ENCODE measurements at regions not wholly inside any gene's neighbourhood (a gene's known extent, or its start where the extent isn't known, plus 50 kb on each side); places are given as distances from the start of the nearest gene placed in this dataset.

- no peak overlapping the region for H3K9ac ChIP-seq (replicated peaks in 1 of 4; ENCODE audit: extremely low read depth in 1 of 4, low read depth in 3 of 4, low read length in 3 of 4)
- H4K20me1 ChIP-seq (replicated peaks in 1 of 2; ENCODE audit: control insufficient read depth in 1 of 2, insufficient read depth in 2 of 2, low read length in 2 of 2), result no peaks in the 10 kb centered on the region
- H3K4me1 ChIP-seq (replicated peaks in 1 of 4; ENCODE audit: control insufficient read depth in 3 of 4, insufficient read depth in 4 of 4, low read length in 3 of 4), result peaks cover 0 to 3% (median 2%) of the 10 kb centered on the region in 4 experiments; a peak in 2 of 7 replicates
- no peak overlapping the region for H2BK120ac ChIP-seq (replicated peaks; ENCODE audit: low read depth, low read length)
- no peak overlapping the region for H2BK12ac ChIP-seq (ENCODE audit: low read depth, low read length)
- no peaks in the 10 kb centered on the region for H3K27me3 ChIP-seq (replicated peaks in 1 of 4; ENCODE audit: control insufficient read depth in 3 of 4, extremely low read depth in 1 of 4, insufficient read depth in 3 of 4, low read length in 3 of 4)
- H3K9me3 ChIP-seq (ENCODE audit: insufficient read depth in 2 of 2, low read depth in 1 of 2, low read length in 1 of 2), result no peaks in the 10 kb centered on the region
- 38% methylated on average over 1 of the region's 1 CpG; no CpG with 5 or more reads in 1 of the 2 experiments for WGBS, 2 experiments (ENCODE audit: extremely low coverage in 1 of 2, insufficient coverage in 1 of 2, insufficient read length in 1 of 2, insufficient replicate concordance in 2 of 2, low coverage in 1 of 2, low lambda C conversion rate in 2 of 2, missing lambda C conversion rate in 1 of 2)
- H2BK20ac ChIP-seq (ENCODE audit: low read length), result no peak overlapping the region
- no peak overlapping the region for H2AFZ ChIP-seq (ENCODE audit: low read length)
- no peaks in the 10 kb centered on the region for H3K23me2 ChIP-seq (ENCODE audit: low read depth, low read length)
- no peak for TF ChIP-seq SIRT6 (IDR thresholded peaks at IDR 0.05; ENCODE audit: low read length)
- no peak for TF ChIP-seq CREB1 (IDR thresholded peaks at IDR 0.05)
- no peak for TF ChIP-seq RAD21 (IDR thresholded peaks at IDR 0.05 in 1 of 2, conservative IDR thresholded peaks at IDR 0.05 in 1 of 2; ENCODE audit: low read depth in 2 of 2, low read length in 2 of 2)
- TF ChIP-seq, protein P1, sequence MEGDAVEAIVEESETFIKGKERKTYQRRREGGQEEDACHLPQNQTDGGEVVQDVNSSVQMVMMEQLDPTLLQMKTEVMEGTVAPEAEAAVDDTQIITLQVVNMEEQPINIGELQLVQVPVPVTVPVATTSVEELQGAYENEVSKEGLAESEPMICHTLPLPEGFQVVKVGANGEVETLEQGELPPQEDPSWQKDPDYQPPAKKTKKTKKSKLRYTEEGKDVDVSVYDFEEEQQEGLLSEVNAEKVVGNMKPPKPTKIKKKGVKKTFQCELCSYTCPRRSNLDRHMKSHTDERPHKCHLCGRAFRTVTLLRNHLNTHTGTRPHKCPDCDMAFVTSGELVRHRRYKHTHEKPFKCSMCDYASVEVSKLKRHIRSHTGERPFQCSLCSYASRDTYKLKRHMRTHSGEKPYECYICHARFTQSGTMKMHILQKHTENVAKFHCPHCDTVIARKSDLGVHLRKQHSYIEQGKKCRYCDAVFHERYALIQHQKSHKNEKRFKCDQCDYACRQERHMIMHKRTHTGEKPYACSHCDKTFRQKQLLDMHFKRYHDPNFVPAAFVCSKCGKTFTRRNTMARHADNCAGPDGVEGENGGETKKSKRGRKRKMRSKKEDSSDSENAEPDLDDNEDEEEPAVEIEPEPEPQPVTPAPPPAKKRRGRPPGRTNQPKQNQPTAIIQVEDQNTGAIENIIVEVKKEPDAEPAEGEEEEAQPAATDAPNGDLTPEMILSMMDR (IDR thresholded peaks at IDR 0.05; ENCODE audit: control extremely low read depth in 1 of 3, insufficient read depth in 1 of 3, low read depth in 1 of 3, low read length in 3 of 3), result no peak
- no peak for TF ChIP-seq KDM5A (IDR thresholded peaks at IDR 0.05; ENCODE audit: low read length)
- H3K79me2 ChIP-seq (ENCODE audit: control insufficient read depth in 1 of 2, insufficient read depth in 2 of 2, low read length in 2 of 2), result no peaks in the 10 kb centered on the region
- H3K36me3 ChIP-seq (ENCODE audit: control insufficient read depth in 2 of 4, insufficient read depth in 4 of 4, low read length in 3 of 4), result no peaks in the 10 kb centered on the region
- H4K8ac ChIP-seq (ENCODE audit: extremely low read depth, insufficient read depth, low read length), result no peak overlapping the region
- no peak overlapping the region for H2AK5ac ChIP-seq (ENCODE audit: low read depth, low read length)
- CTCF ChIA-PET (ENCODE audit: partially characterized antibody), result interaction anchor here (1.0 to 1.8 kb wide), 6 partner anchors 9 to 324 kb away, joined by 3 to 7 read pairs (median 4); no protein-coding TSS in a partner anchor
- H3K56ac ChIP-seq (replicated peaks; ENCODE audit: insufficient read length, low read depth, low read length), result no peak overlapping the region
- H2BK5ac ChIP-seq (ENCODE audit: low read depth, low read length), result no peak overlapping the region
- H4K91ac ChIP-seq (replicated peaks; ENCODE audit: insufficient read length, low read length), result no peak overlapping the region
- H3K4ac ChIP-seq (replicated peaks; ENCODE audit: insufficient read length, low read depth, low read length), result no peak overlapping the region
- H3K14ac ChIP-seq (ENCODE audit: insufficient read length), result no peak overlapping the region
- no peak overlapping the region for H3K4me2 ChIP-seq (ENCODE audit: insufficient read depth in 1 of 2, low read depth in 2 of 2, low read length in 2 of 2)
- no peak overlapping the region for H3K4me3 ChIP-seq (ENCODE audit: extremely low read depth in 1 of 4, insufficient read depth in 2 of 4, low read depth in 3 of 4, low read length in 4 of 4)
- H2BK15ac ChIP-seq (ENCODE audit: low read length), result no peak overlapping the region
- POLR2A ChIA-PET (ENCODE audit: partially characterized antibody), result no interaction called here
- H4K5ac ChIP-seq (ENCODE audit: insufficient read length, low read depth, low read length), result no peak overlapping the region
- no peak overlapping the region for H3K23ac ChIP-seq (ENCODE audit: insufficient read length)
- H3K27ac ChIP-seq (ENCODE audit: low read depth, low read length), result no peak overlapping the region
- FAIRE-seq (no peak), DNase-seq (ENCODE audit: low read depth in 1 of 2, low spot score in 2 of 2) (no peak)
- H3K79me1 ChIP-seq (ENCODE audit: low read depth, low read length), result no peaks in the 10 kb centered on the region
- H3K18ac ChIP-seq (ENCODE audit: extremely low read depth, low read length), result no peak overlapping the region
These were observed 64.1 kb downstream of the UCHL1 start for GRCh38 chr4:41320786-41321185.
